Trophoblast cell (in vitro differentiated cells and primary cell): ENCODE measurements at regions not wholly inside any gene's neighbourhood (a gene's known extent, or its start where the extent isn't known, plus 50 kb on each side); places are given as distances from the start of the nearest gene placed in this dataset.
A peak's percentile ranks its signal among the peaks of the same experiment; 100 is the strongest.

Source experiments
- DNase-seq, 2 donors: peaks; one replicate each; pipeline ENCODE4 v3.0.0-alpha.2; 2016
- H2AFZ ChIP-seq: 2 replicates; pipeline ENCODE4 v1.6.1; 2013; ENCODE audit warnings: low read length, moderate library complexity, mild to moderate bottlenecking; ENCODE audit not compliant: insufficient read depth, poor library complexity
- H2AK5ac ChIP-seq: 2 replicates; pipeline ENCODE4 v1.6.1; 2013; ENCODE audit warnings: mild to moderate bottlenecking, low read length
- H2BK120ac ChIP-seq: 2 replicates; pipeline ENCODE4 v1.6.1; 2013; ENCODE audit warnings: low read length, mild to moderate bottlenecking, moderate library complexity; ENCODE audit not compliant: insufficient read depth, poor library complexity
- H2BK12ac ChIP-seq: 2 replicates; pipeline ENCODE4 v1.6.1; 2013; ENCODE audit warnings: mild to moderate bottlenecking, low read length, moderate library complexity
- H2BK5ac ChIP-seq: 2 replicates; pipeline ENCODE4 v1.6.1; 2013; ENCODE audit warnings: low read length, low read depth, moderate library complexity, mild to moderate bottlenecking; ENCODE audit not compliant: poor library complexity
- H3K14ac ChIP-seq: 2 replicates; pipeline ENCODE4 v1.6.1; 2013; ENCODE audit warnings: mild to moderate bottlenecking, low read length
- H3K18ac ChIP-seq: 2 replicates; pipeline ENCODE4 v1.6.1; 2013; ENCODE audit warnings: mild to moderate bottlenecking, low read length
- H3K23ac ChIP-seq: 2 replicates; pipeline ENCODE4 v1.6.1; 2013; ENCODE audit warnings: low read length
- H3K27ac ChIP-seq: 2 replicates; pipeline ENCODE4 v1.5.1; 2013; ENCODE audit warnings: low read depth, mild to moderate bottlenecking, inconsistent platforms, low read length, moderate library complexity
- H3K27me3 ChIP-seq: 2 replicates; pipeline ENCODE4 v1.6.1; 2013; ENCODE audit warnings: inconsistent platforms, mild to moderate bottlenecking, low read length, moderate library complexity; ENCODE audit not compliant: insufficient read depth
- H3K36me3 ChIP-seq, 2 experiments: 1 replicate in 1 of 2; 2 replicates in 1 of 2; pipeline ENCODE4 v1.6.1; 2013; ENCODE audit warnings: low read length in 2 of 2, mild to moderate bottlenecking in 2 of 2, moderate library complexity in 1 of 2; ENCODE audit not compliant: insufficient read depth in 2 of 2, control insufficient read depth in 1 of 2
- H3K4ac ChIP-seq: 2 replicates; pipeline ENCODE4 v1.6.1; 2013; ENCODE audit warnings: low read depth, mild to moderate bottlenecking, low read length, moderate library complexity
- H3K4me1 ChIP-seq, 2 experiments: 1 replicate in 1 of 2; 2 replicates in 1 of 2; pipeline ENCODE4 v1.6.1; 2013; ENCODE audit warnings: low read length in 2 of 2, mild to moderate bottlenecking in 2 of 2, moderate library complexity in 1 of 2; ENCODE audit not compliant: insufficient read depth in 2 of 2, control insufficient read depth in 1 of 2
- H3K4me2 ChIP-seq: 2 replicates; pipeline ENCODE4 v1.6.1; 2013; ENCODE audit warnings: inconsistent platforms, mild to moderate bottlenecking, low read length, moderate library complexity
- H3K4me3 ChIP-seq: 2 replicates; pipeline ENCODE4 v1.5.1; 2013; ENCODE audit warnings: mild to moderate bottlenecking, low read depth, low read length, inconsistent platforms
- H3K79me1 ChIP-seq: one replicate; pipeline ENCODE4 v1.6.1; 2013; ENCODE audit warnings: low read length
- H3K79me2 ChIP-seq: 2 replicates; pipeline ENCODE4 v1.6.1; 2013; ENCODE audit warnings: low read length, mild to moderate bottlenecking; ENCODE audit not compliant: control insufficient read depth, insufficient read depth, poor library complexity
- H3K9ac ChIP-seq: 2 replicates; pipeline ENCODE4 v1.6.1; 2013; ENCODE audit warnings: mild to moderate bottlenecking, low read length
- H3K9me3 ChIP-seq: 2 replicates; pipeline ENCODE4 v1.6.1; 2013; ENCODE audit warnings: low read depth, mild to moderate bottlenecking, control low read depth, inconsistent platforms, low read length; ENCODE audit not compliant: insufficient read depth
- H4K12ac ChIP-seq: 2 replicates; pipeline ENCODE4 v1.6.1; 2013; ENCODE audit warnings: low read depth, mild to moderate bottlenecking, low read length, moderate library complexity
- H4K8ac ChIP-seq: 2 replicates; pipeline ENCODE4 v1.6.1; 2013; ENCODE audit warnings: low read depth, mild to moderate bottlenecking, low read length, moderate library complexity
- H4K91ac ChIP-seq: one replicate; pipeline ENCODE4 v1.6.1; 2013; ENCODE audit warnings: low read depth, mild to moderate bottlenecking, low read length, moderate library complexity
- whole genome bisulfite sequencing: extraction: QIAGEN DNeasy Blood & Tissue Kit; methylation state at CpG from one replicate; pipeline ENCODE4 v1.1.7; 2013; ENCODE audit warnings: missing lambda C conversion rate; ENCODE audit not compliant: insufficient read length, insufficient coverage; ENCODE audit errors: extremely low coverage; 5-methylcytosine and 5-hydroxymethylcytosine counted together

- H3K9me3 ChIP-seq, result no peaks in the 10 kb centered on the region
Observed at GRCh38 chr7:25725451-25725850, 426.5 kb upstream of the NFE2L3 start.

GRCh38 chr7:25726170-25726780 lies 425.7 kb upstream of the NFE2L3 start:
- H3K4me1 ChIP-seq, result peaks cover 7 to 15% of the 10 kb centered on the region in 2 experiments
- H3K79me1 ChIP-seq, result peaks cover 45% of the 10 kb centered on the region
- H4K8ac ChIP-seq, result peak overlapping the region; percentile 90
- no CpG with 5 or more reads among the region's 8 CpGs for WGBS
- no peak overlapping the region for H3K9ac ChIP-seq
- H2AFZ ChIP-seq, result peak overlapping the region; percentile 48
- H3K4me2 ChIP-seq, result no peak overlapping the region
- H3K27ac ChIP-seq, result peak overlapping the region; percentile 100
- peak overlapping the region; percentile 100 for H4K91ac ChIP-seq
- peak overlapping the region; percentile 99 for H2BK5ac ChIP-seq
- no peaks in the 10 kb centered on the region for H3K27me3 ChIP-seq
- peak overlapping the region; percentile 92 for H3K18ac ChIP-seq
- H3K79me2 ChIP-seq, result peaks cover 9% of the 10 kb centered on the region
- no peak overlapping the region for H3K23ac ChIP-seq
- peak overlapping the region; percentile 85 for H2BK12ac ChIP-seq
- H4K12ac ChIP-seq, result peak overlapping the region; percentile 45
- H3K9me3 ChIP-seq, result no peaks in the 10 kb centered on the region
- peak overlapping the region; percentile 81 for H3K4ac ChIP-seq
- H2BK120ac ChIP-seq, result peak overlapping the region; percentile 99
- peak overlapping the region; percentile 92 for H3K14ac ChIP-seq
- H3K36me3 ChIP-seq, result no peaks in the 10 kb centered on the region
- no peak for DNase-seq
- H3K4me3 ChIP-seq, result no peak overlapping the region
- H2AK5ac ChIP-seq, result peak overlapping the region; percentile 84

More at GRCh38 chr7:25725451-25725850, 426.5 kb upstream of the NFE2L3 start:
- Histone ChIP-seq H3K27ac (peak overlapping the region; percentile 100), H3K27me3 (no peaks in the 10 kb centered on the region), H3K79me1 (peaks cover 50% of the 10 kb centered on the region), H4K12ac (peak overlapping the region; percentile 44), H3K79me2 (peaks cover 10% of the 10 kb centered on the region), H3K23ac (no peak overlapping the region), H3K4ac (peak overlapping the region; percentile 93), H3K9ac (no peak overlapping the region), H3K4me3 (no peak overlapping the region), H2BK5ac (peak overlapping the region; percentile 94), H3K4me2 (no peak overlapping the region), H2BK120ac (peak overlapping the region; percentile 98), H2BK12ac (no peak overlapping the region), H4K91ac (peak overlapping the region; percentile 43), H2AK5ac (peak overlapping the region; percentile 51), H3K14ac (peak overlapping the region; percentile 69), H3K36me3 (no peaks in the 10 kb centered on the region), H4K8ac (peak overlapping the region; percentile 51), H3K18ac (no peak overlapping the region), H2AFZ (no peak overlapping the region), H3K4me1 (peaks cover 7 to 15% of the 10 kb centered on the region in 2 experiments)
- DNase-seq, result no peak
- WGBS, result no CpG with 5 or more reads among the region's 2 CpGs

GRCh38 chr7:25726781-25727311 lies 425.2 kb upstream of the NFE2L3 start:
- Histone ChIP-seq H3K79me2 (peaks cover 9% of the 10 kb centered on the region), H3K23ac (no peak overlapping the region), H2BK5ac (peak overlapping the region; percentile 99), H3K27ac (peak overlapping the region; percentile 100), H4K91ac (peak overlapping the region; percentile 100), H3K4me3 (no peak overlapping the region), H3K79me1 (peaks cover 40% of the 10 kb centered on the region), H3K4me2 (no peak overlapping the region), H3K36me3 (no peaks in the 10 kb centered on the region), H3K14ac (peak overlapping the region; percentile 92), H3K18ac (peak overlapping the region; percentile 92), H4K8ac (peak overlapping the region; percentile 90), H3K9ac (peak overlapping the region; percentile 60), H2AK5ac (peak overlapping the region; percentile 84), H2BK120ac (peak overlapping the region; percentile 99), H2AFZ (peak overlapping the region; percentile 48), H2BK12ac (peak overlapping the region; percentile 85), H3K4me1 (peaks cover 7 to 15% of the 10 kb centered on the region in 2 experiments), H4K12ac (peak overlapping the region; percentile 45), H3K9me3 (no peaks in the 10 kb centered on the region), H3K27me3 (no peaks in the 10 kb centered on the region), H3K4ac (peak overlapping the region; percentile 81)
- WGBS, result no CpG with 5 or more reads among the region's 8 CpGs
- DNase-seq, result no peak

GRCh38 chr7:25727446-25727845 lies 424.6 kb upstream of the NFE2L3 start:
- peaks cover 9% of the 10 kb centered on the region for H3K79me2 ChIP-seq
- H3K4me3 ChIP-seq, result no peak overlapping the region
- H3K27me3 ChIP-seq, result no peaks in the 10 kb centered on the region
- H4K8ac ChIP-seq, result no peak overlapping the region
- no peak overlapping the region for H2AK5ac ChIP-seq
- H3K9ac ChIP-seq, result no peak overlapping the region
- H3K18ac ChIP-seq, result no peak overlapping the region
- H3K36me3 ChIP-seq, result no peaks in the 10 kb centered on the region
- no peak overlapping the region for H3K4ac ChIP-seq
- H4K91ac ChIP-seq, result peak overlapping the region; percentile 85
- peak overlapping the region; percentile 94 for H2BK5ac ChIP-seq
- H3K79me1 ChIP-seq, result peaks cover 45% of the 10 kb centered on the region
- H4K12ac ChIP-seq, result no peak overlapping the region
- WGBS, result no CpG with 5 or more reads among the region's 2 CpGs
- no peak for DNase-seq
- H3K4me2 ChIP-seq, result no peak overlapping the region
- peak overlapping the region; percentile 75 for H3K14ac ChIP-seq
- peak overlapping the region; percentile 17 for H2BK12ac ChIP-seq
- H3K4me1 ChIP-seq, result peaks cover 10 to 15% of the 10 kb centered on the region in 2 experiments
- H2AFZ ChIP-seq, result no peak overlapping the region
- H2BK120ac ChIP-seq, result peak overlapping the region; percentile 89
- peak overlapping the region; percentile 100 for H3K27ac ChIP-seq
- no peaks in the 10 kb centered on the region for H3K9me3 ChIP-seq
- no peak overlapping the region for H3K23ac ChIP-seq
